Testis (tissue), 2 donors: ENCODE measurements at regions not wholly inside any gene's neighbourhood (a gene's known extent, or its start where the extent isn't known, plus 50 kb on each side); places are given as distances from the start of the nearest gene placed in this dataset.

Source experiments
- POLR2A ChIP-seq: fragments of 450-650 bp; IDR thresholded peaks from one replicate; pipeline ENCODE4 v1.6.1; 2017; ENCODE audit warnings: antibody characterized with exemption, mild to moderate bottlenecking, moderate library complexity
- TF ChIP-seq, protein P1 (sequence below), 3 experiments: fragments of 450-650 bp in 2 of 3; fragments of 200-600 bp in 1 of 3; sonication (generic) in 1 of 3; IDR thresholded peaks; one replicate each; pipeline ENCODE4 v1.5.1; 2016 to 2019; ENCODE audit warnings: antibody characterized with exemption in 3 of 3, mild to moderate bottlenecking in 2 of 3, moderate library complexity in 1 of 3

GRCh38 chr2:167822690-167823465 lies 424.5 kb downstream of the STK39 start:
- TF ChIP-seq, protein P1, sequence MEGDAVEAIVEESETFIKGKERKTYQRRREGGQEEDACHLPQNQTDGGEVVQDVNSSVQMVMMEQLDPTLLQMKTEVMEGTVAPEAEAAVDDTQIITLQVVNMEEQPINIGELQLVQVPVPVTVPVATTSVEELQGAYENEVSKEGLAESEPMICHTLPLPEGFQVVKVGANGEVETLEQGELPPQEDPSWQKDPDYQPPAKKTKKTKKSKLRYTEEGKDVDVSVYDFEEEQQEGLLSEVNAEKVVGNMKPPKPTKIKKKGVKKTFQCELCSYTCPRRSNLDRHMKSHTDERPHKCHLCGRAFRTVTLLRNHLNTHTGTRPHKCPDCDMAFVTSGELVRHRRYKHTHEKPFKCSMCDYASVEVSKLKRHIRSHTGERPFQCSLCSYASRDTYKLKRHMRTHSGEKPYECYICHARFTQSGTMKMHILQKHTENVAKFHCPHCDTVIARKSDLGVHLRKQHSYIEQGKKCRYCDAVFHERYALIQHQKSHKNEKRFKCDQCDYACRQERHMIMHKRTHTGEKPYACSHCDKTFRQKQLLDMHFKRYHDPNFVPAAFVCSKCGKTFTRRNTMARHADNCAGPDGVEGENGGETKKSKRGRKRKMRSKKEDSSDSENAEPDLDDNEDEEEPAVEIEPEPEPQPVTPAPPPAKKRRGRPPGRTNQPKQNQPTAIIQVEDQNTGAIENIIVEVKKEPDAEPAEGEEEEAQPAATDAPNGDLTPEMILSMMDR (IDR thresholded peaks at IDR 0.05) = no peak
- TF ChIP-seq POLR2A = no peak
